GM18499 (cell line): ENCODE measurements at regions not wholly inside any gene's neighbourhood (a gene's known extent, or its start where the extent isn't known, plus 50 kb on each side); places are given as distances from the start of the nearest gene placed in this dataset.
"Not testable (repeated sequence)": the region's sequence is repeated elsewhere in the genome, so short reads cannot be mapped to it uniquely, and the experiment has no call there.

Experiments
- ATAC-seq: cut with Tn5 transposase; IDR thresholded peaks from one replicate; pipeline ENCODE4 v1.9.1; 2021; ENCODE audit warnings: moderate number of reproducible peaks; ENCODE audit not compliant: insufficient read depth, unreplicated experiment

GRCh38 chr16:47974971-47975370 is 180.8 kb downstream of the ABCC12 start:
- not testable (repeated sequence) for ATAC-seq

DNA sequence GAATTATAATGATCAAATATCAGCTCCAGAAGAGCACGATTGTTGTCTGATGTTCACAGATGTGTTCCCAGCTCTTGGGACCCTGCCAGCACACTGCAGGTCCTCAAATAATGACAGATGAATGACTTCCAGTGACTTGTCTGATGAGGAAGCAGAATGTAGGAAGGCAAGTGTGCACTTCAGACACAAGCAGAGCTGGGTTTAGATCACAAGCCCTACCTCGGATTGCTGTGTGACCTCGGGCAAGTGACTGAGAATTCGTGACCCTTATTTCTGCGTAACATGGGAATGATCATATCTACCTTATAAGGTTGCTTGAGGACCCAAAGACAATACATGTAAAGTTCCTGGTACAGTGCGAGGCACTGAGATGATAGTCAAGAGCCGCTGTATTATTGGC is 182.2 kb downstream of the ABCC12 start:
- no peak for ATAC-seq

- ATAC-seq: no peak
Observed at GRCh38 chr16:47972246-47972985, 183.4 kb downstream of the ABCC12 start.

DNA sequence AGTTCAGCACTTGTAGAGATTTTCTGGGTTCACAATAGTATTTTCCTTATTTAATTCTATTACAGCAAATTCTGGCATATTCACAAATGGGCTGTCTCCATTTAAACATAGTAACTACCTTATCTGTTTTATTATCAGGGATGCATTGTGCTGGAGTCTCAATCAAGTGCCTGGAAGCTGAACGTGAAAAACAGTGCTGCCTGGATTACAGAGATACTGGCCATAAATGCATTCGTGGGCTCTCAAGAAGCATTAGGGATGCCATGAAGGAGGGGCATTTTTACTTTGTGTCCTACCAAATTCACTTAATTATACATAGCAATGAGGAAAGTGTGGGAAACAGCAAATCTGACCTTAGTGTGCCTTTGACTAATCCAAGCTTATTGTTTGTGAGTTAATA is 184.6 kb downstream of the ABCC12 start:
- no peak for ATAC-seq

DNA sequence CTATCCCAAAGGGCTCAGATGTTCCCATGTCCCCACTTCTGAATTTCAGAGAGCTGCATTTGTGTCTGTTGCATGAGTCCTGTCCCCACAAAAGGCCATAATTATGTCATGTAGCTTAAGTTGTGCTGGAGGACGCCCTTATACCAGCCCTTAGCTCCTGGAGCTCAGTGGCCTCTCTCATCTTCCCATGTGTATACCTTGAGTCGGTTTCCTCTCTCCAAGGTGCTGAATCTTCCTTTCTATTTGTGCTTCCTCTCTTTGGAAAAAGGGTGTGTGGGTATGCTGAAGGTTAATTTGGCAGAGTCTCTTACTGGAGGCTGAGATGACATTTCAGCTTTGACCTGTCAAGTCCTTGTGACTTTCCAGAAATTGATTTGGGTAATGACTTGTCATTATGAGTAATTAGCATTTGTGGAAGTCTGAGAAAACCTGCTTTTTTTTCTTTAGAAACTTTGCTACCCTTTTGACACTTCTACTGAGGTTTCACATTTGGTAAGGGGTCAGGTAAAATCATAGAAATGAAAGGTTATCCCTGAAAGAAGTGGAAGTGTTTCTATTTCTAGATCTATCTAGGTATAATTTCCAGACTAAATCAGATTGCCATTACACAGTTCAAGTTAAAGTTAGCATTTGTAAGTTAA is 185.4 kb downstream of the ABCC12 start:
- no peak for ATAC-seq

- ATAC-seq: no peak
Observed at GRCh38 chr16:47967374-47967773, 188.4 kb downstream of the ABCC12 start.

- ATAC-seq: no peak
Observed at GRCh38 chr16:47966325-47966724, 189.5 kb downstream of the ABCC12 start.

DNA sequence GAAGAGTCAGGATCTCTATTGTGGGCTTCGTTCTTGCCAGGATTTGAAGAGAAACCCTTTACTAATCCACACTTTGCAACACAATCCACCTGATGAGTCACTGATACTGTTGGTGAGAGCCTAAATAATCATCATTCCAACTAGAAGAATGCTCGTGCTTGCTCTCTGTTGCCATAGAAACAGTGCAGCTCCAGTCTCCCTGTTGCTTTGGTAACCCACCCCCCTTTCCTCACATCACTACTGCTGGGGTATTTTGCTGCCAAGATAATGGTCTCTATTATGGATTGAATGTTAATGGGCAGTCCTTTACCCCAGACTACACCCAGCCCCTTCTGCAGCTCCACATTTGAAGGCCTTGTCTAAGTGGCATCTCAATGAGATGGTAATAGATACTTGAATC is 190.4 kb downstream of the ABCC12 start:
- ATAC-seq: no peak

DNA sequence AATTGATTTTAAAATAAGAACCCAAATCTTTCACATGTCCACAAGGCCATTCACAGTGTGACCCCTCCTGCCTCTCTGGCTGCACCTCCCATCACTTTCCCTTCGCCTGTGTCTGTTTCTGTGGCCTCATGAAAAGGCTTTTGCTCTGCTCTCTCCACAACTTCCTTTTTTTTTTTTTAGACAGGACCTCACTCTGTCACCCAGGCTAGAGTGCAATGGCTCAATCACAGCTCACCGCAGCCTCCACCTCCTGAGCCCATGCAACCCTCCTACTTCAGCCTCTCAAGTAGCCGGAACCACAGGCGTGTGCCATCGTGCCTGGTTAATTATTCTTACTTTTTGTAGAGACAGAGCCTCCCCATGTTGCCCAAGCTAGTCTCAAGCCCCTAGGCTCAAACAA is 197.1 kb downstream of the ABCC12 start:
- ATAC-seq: no peak

DNA sequence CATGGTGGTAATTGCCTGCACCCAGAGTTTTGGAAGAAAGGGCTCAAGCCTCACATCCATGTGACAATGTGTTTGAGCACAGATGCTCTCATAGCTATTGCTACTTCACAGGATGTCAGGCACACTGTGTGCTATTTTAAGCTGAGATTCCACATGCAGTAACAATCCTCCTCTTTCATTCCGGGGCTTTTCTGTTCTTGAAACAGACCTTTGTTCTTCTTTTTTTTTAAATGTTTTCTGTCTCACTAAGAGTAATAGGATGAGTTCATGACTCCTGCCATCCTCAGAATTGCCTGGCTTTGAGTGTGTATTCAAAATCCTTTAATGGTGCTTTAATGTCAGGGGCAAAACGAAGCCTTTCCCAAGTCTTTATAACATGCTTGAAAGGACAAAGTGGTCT is 198.9 kb downstream of the ABCC12 start:
- ATAC-seq: no peak

DNA sequence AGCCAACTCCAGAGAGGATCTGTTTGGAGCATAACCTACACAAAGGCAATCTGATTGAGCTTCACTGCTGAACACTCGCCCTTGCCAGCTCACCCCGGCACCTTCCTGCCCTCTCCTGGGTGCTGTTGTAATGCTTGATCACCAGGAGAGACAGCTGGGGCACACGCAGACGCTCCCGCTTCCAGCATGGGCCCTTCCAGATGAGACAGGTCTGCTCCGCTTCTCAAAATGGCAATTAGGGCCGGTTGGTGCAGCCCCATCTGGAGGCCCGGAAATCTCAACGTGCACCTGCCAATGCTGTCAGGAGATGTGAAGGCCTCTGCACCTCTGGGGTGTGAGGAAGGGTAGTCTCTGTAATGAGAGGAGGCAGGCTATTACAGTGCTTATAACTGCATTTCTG is 206.1 kb downstream of the ABCC12 start:
- no peak for ATAC-seq

DNA sequence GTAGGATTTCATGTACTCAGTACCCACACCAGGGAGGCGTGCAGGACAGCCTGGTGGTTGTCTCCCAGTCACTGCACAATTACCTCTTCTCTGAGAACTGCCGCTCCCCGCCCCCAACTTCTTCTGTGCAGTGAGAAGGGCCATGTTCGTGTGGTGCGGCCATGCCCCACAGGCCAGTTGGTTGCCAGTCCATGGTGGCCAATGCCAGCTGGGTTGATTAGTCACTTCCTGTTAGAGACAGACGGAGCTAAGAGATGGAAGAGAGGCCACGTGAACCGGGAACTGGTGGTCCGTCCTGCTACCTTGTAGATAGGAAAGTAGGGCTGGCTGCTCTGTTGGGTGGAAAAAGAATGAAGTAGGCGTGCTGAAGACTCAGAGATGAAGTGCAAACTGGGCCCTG is 206.5 kb downstream of the ABCC12 start:
- ATAC-seq: no peak

DNA sequence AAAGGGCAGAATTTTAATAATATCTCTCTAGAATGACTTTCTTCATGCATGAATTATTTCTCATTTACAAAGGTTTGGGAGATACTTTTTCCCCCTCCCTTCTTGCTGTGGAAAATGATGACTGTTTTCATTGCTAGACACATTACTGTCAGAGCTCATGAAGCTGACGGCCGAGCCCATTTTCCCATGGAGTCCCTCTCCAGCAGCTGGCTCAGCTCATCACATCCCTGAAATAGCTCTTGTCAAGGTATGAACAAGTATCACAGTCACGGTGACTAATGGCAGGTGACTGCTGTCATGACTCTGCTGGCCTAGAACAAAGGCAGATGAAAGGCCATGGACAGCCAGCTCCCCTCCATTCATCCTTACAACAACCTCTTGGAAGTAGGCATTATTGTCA is 208.1 kb downstream of the ABCC12 start:
- ATAC-seq: no peak

- no peak for ATAC-seq
Observed at GRCh38 chr16:47946092-47946491, 209.7 kb downstream of the ABCC12 start.

DNA sequence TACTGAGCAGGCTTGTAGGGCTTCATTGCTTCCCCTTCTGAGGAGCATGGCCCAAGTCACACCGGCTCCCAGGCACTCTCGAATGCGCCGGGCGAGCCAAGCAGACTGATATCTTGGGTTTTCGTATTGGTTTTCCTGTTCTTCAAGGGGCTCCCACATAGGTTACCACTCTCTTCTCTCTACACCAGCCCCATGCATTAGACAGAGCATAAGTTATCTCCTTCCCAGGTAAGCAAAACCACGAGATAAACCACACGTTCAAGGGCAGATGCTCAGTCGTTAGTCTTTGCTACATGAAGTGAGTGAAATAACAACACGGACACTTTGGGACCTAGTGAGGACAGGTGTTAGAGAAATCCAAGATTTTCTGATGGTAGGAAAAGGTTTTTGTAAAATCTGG is 211.2 kb downstream of the ABCC12 start:
- no peak for ATAC-seq

DNA sequence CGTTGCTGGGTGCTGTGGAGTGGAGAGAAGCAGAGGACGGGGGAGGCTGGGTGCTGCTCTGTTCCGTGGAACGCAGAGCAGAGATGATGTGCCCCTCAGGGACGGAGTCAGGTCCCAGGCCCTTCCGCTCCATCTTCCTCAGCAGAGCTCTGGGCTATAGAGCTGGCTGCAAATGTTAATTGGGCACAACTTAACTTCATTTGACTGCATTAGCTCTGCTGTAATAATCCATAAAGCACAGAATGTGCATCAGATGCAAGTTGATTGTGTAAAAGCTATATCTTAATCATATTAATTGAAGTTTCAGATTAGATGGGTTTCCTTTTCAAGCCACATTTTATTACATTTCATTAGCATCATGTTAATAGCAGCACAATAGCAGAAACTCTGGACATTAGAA is 212.6 kb downstream of the ABCC12 start:
- no peak for ATAC-seq

DNA sequence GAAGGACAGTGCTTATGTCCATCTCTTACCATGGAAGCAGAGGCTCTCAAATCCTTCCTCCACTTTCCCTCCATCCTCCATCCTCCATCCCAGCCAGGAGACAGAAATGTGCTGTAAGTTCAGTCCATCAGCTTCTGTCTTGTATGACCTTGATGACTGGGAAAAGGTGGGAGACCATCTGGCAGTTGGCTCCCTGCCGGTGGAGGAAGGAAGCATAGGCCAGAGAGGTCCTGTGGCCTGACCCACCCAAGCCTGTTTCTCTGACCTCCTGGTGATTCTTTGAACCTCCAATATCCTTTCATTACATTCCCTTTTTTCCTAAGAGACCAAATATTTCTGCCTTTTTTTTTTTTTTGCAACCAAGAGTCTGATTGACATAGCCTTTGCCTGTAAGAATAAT is 215.3 kb downstream of the ABCC12 start:
- ATAC-seq: no peak

GRCh38 chr16:47939680-47940079 is 216.1 kb downstream of the ABCC12 start:
- ATAC-seq: no peak

DNA sequence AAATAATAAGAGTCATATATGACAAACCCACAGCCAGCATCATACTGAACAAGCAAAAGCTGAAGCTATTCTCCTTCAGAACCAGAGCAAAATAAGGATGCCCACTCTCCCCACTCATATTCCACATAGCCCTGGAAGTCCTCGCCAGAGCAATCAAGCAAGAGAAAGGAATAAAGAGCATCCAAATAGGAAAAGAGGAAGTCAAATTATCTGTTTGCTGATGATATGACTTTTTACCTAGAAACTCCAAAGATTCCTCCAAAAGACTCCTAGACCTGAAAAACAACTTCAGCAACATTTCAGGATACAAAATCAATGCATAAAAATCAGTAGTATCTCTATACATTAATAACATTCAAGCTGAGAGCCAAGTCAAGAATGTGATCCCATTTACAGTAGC is 217.5 kb downstream of the ABCC12 start:
- no peak for ATAC-seq

DNA sequence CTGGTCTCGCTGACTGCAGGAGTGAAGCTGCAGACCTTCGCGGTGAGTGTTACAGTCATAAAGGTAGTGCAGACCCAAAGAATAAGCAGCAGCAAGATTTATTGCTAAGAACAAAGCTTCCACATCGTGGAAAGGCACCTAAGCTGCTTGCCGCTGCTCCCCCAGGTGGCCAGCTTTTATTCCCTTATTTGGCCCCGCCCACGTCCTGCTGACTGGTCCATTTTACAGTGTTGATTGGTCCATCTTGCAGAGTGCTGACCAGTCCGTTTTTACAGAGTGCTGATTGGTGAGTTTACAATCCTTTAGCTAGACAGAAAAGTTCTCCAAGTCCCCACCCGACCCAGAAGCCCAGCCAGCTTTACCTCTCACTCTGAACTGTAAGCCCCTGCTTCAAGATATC is 227.8 kb downstream of the ABCC12 start:
- ATAC-seq: no peak

DNA sequence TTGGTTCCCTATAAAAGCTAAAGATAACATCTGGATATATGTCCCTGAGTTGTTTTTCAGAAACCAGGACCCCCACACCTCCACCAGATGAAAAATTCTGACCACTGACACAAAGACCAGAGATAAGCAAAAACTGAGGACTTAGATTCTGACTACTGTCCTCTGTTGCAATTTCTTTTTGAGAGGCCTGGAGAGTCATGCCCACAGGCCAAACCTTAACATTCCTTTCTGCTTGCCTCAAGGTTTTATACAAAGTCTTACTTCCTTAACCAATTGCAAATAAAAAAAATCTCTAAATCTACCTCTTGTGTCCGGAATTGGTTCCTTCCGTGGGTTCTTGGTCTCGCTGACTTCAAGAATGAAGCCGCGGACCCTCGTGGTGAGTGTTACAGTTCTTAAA is 228.5 kb downstream of the ABCC12 start:
- ATAC-seq: no peak

GRCh38 chr16:47925811-47926460 is 229.9 kb downstream of the ABCC12 start:
- ATAC-seq: no peak
